Activated CD4-positive, alpha-beta T cell treated with anti-CD3 and anti-CD28 coated beads for 4 hours (primary cell): ENCODE measurements at regions not wholly inside any gene's neighbourhood (a gene's known extent, or its start where the extent isn't known, plus 50 kb on each side); places are given as distances from the start of the nearest gene placed in this dataset.
"Not testable (repeated sequence)": the region's sequence is repeated elsewhere in the genome, so short reads cannot be mapped to it uniquely, and the experiment has no call there.

ENCODE experiments used
- DNase-seq, 2 donors: peaks; one replicate each; pipeline ENCODE4 v3.0.0-alpha.2; 2020

- DNase-seq: not testable (repeated sequence)
Observed at GRCh38 chr1:121006826-121007225, 117.3 kb downstream of the PPIAL4A start.

GRCh38 chr1:121007755-121008154 lies 118.2 kb downstream of the PPIAL4A start:
- not testable (repeated sequence) for DNase-seq

GRCh38 chr1:121008512-121009215 lies 119.1 kb downstream of the PPIAL4A start:
- DNase-seq: not testable (repeated sequence)

- peak; percentile 30 to 31 for DNase-seq
Observed at GRCh38 chr1:121009216-121010057, 119.9 kb downstream of the PPIAL4A start.

- not testable (repeated sequence) for DNase-seq
Observed at GRCh38 chr1:121010141-121010540, 120.6 kb downstream of the PPIAL4A start.

- not testable (repeated sequence) for DNase-seq
Observed at GRCh38 chr1:121013181-121013580, 123.6 kb downstream of the PPIAL4A start.

- DNase-seq: peak in 1 of 2 donors; percentile 5
Observed at GRCh38 chr1:121016182-121017028, 126.8 kb downstream of the PPIAL4A start.

GRCh38 chr1:121019715-121020349 lies 130.3 kb downstream of the PPIAL4A start:
- DNase-seq: not testable (repeated sequence)

GRCh38 chr1:121020350-121021236 lies 131.0 kb downstream of the PPIAL4A start:
- peak in 1 of 2 donors; percentile 20 for DNase-seq

GRCh38 chr1:121021716-121022115 lies 132.1 kb downstream of the PPIAL4A start:
- not testable (repeated sequence) for DNase-seq

- DNase-seq: not testable (repeated sequence)
Observed at GRCh38 chr1:121032878-121033494, 143.4 kb downstream of the PPIAL4A start.

GRCh38 chr1:121036792-121037191 lies 147.2 kb downstream of the PPIAL4A start:
- DNase-seq: not testable (repeated sequence)

GRCh38 chr1:121040974-121041373 lies 143.2 kb downstream of the FAM72B start:
- not testable (repeated sequence) for DNase-seq

- DNase-seq: not testable (repeated sequence)
Observed at GRCh38 chr1:121041497-121041896, 142.6 kb downstream of the FAM72B start.

GRCh38 chr1:121042882-121043281 lies 141.3 kb downstream of the FAM72B start:
- not testable (repeated sequence) for DNase-seq

GRCh38 chr1:121048293-121048752 lies 135.8 kb downstream of the FAM72B start:
- DNase-seq: not testable (repeated sequence)

- DNase-seq: not testable (repeated sequence)
Observed at GRCh38 chr1:121048769-121049443, 135.2 kb downstream of the FAM72B start.

- DNase-seq: not testable (repeated sequence)
Observed at GRCh38 chr1:121050097-121050496, 134.0 kb downstream of the FAM72B start.

GRCh38 chr1:121051161-121051790 lies 132.9 kb downstream of the FAM72B start:
- not testable (repeated sequence) for DNase-seq
